ENCODE measurements at regions not wholly inside any gene's neighbourhood (a gene's known extent, or its start where the extent isn't known, plus 50 kb on each side); places are given as distances from the start of the nearest gene placed in this dataset.

DNA sequence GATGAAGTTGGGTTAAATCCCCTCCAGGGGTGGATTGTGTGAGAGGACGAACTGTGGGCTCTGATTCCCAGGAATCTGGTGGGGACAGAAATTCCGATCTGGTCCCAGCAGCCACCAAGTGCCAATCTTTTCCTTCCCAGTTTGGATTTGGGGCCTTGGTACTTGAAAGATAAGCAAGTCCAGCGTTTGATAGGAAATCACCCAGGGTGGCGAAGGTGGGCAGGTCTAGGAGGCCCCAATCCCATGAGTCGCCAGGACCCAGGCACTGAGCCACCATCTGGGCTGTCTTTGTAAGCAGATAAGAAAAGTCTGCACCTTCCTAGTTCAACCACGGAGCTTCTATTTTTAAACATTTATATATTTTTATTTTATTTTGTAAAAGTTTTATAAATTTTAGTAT is 122.6 kb upstream of the LSM8 start:
- 57 to 62% methylated on average over 6 of the region's 6 CpGs for WGBS, 2 donors
- DNase-seq (no peak), FAIRE-seq (no peak), ATAC-seq (no peak)
- no peaks in the 10 kb centered on the region for H3K4me1 ChIP-seq
- no peak overlapping the region for H3K27ac ChIP-seq
- H3K9me3 ChIP-seq, result no peaks in the 10 kb centered on the region
- H3K27me3 ChIP-seq, result no peaks in the 10 kb centered on the region
- TF ChIP-seq, protein P1, sequence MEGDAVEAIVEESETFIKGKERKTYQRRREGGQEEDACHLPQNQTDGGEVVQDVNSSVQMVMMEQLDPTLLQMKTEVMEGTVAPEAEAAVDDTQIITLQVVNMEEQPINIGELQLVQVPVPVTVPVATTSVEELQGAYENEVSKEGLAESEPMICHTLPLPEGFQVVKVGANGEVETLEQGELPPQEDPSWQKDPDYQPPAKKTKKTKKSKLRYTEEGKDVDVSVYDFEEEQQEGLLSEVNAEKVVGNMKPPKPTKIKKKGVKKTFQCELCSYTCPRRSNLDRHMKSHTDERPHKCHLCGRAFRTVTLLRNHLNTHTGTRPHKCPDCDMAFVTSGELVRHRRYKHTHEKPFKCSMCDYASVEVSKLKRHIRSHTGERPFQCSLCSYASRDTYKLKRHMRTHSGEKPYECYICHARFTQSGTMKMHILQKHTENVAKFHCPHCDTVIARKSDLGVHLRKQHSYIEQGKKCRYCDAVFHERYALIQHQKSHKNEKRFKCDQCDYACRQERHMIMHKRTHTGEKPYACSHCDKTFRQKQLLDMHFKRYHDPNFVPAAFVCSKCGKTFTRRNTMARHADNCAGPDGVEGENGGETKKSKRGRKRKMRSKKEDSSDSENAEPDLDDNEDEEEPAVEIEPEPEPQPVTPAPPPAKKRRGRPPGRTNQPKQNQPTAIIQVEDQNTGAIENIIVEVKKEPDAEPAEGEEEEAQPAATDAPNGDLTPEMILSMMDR (IDR thresholded peaks at IDR 0.05), result no peak
- intact Hi-C loops (cut with DNase I), result no loop called here
- no peak overlapping the region for H3K4me3 ChIP-seq
- H3K36me3 ChIP-seq, result no peaks in the 10 kb centered on the region

DNA sequence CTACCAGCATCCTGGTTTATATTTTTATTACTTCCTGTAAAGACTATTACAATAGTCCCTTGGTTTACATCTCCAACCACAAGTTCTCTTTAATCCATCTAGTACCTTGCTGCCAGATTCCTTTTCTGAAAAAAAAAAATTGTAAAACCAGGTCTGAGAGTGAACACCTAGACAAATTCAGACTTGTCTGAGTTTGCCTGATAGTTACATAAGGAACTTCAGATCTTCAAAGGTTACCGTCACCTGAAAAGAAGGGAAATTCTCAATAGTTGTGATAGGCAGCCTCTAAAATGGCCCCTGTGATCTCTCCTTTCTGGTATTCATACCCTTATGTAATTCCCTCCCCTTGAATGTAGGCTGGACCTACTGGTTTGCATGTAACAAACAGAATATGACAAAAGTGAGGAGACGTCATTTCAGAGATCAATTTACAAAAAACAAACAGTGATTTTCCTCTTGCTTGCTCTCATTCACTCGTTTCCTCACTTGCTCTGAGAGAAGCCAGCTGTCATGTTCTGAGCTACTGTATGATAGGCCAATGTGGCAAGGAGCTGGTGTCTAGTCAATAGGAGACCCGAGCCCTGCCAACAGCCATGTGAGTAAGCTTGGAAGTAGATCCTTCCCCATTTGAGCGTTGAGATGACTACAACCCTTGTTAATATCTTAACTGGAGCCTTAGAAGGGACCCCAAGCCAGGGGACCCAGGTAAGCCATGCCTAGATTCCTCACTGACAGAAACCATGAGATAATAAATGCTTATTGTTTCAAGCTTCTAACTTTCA is 110.9 kb upstream of the LSM8 start:
- ATAC-seq (no peak), FAIRE-seq (no peak), DNase-seq (no peak)
- intact Hi-C loops (cut with DNase I), result no loop called here
- whole genome bisulfite sequencing, 2 donors, result 47 to 53% methylated on average over 5 of the region's 5 CpGs
- H3K4me1 ChIP-seq, result no peaks in the 10 kb centered on the region
- no peaks in the 10 kb centered on the region for H3K36me3 ChIP-seq
- H3K9me3 ChIP-seq, result no peaks in the 10 kb centered on the region
- no peak overlapping the region for H3K4me3 ChIP-seq
- TF ChIP-seq, protein P1 (IDR thresholded peaks at IDR 0.05), result no peak
- no peaks in the 10 kb centered on the region for H3K27me3 ChIP-seq
- no peak overlapping the region for H3K27ac ChIP-seq

DNA sequence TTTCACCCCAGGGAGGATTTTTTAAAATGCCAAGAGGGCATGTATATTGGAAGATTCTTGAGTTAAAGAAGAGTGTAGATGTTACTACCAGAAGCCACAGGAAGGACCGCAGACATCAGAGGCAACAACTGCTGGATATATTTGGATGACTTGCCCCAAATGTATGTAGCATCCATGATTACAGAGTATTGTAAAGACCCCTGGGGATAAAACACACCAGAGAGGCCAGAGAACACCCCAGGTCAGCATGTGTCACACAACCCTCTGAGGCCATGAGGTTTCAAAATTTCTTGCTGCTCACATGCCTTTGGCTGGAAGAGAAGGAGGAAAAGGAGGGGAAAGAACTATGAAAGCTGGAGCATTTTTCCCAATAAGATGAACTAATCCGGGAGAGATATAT is 108.0 kb upstream of the LSM8 start:
- Histone ChIP-seq H3K36me3 (no peaks in the 10 kb centered on the region), H3K4me1 (no peaks in the 10 kb centered on the region), H3K9me3 (no peaks in the 10 kb centered on the region), H3K27me3 (no peaks in the 10 kb centered on the region), H3K4me3 (no peak overlapping the region), H3K27ac (no peak overlapping the region)
- intact Hi-C loops (cut with DNase I), result no loop called here
- no peak for FAIRE-seq
- TF ChIP-seq, protein P1 (IDR thresholded peaks at IDR 0.05), result no peak
- 73 to 76% methylated on average over 2 of the region's 2 CpGs for WGBS, 2 donors
- no peak for ATAC-seq
- DNase-seq, result no peak

DNA sequence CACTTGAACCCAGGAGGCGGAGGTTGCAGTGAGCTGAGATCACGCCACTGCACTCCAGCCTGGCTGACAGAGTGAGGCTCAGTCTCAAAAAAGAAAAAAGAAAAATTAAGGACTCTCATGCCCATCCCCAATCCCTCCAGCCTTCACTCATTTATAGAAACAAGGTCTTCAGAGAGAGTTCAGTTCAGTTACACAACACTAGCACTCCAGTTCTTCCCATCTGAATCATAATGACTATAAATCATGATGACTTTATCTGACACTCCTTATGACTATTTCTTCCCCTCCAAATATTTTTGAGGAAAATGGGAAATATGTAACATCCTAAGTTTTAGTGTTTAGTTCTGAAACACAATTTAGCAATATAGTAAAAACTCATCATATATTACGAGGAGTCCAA is 107.4 kb upstream of the LSM8 start:
- Histone ChIP-seq H3K4me1 (no peaks in the 10 kb centered on the region), H3K27me3 (no peaks in the 10 kb centered on the region), H3K9me3 (no peaks in the 10 kb centered on the region), H3K27ac (no peak overlapping the region), H3K4me3 (no peak overlapping the region), H3K36me3 (no peaks in the 10 kb centered on the region)
- WGBS, 2 donors, result 85 to 97% methylated on average over 3 of the region's 3 CpGs
- TF ChIP-seq, protein P1 (IDR thresholded peaks at IDR 0.05), result no peak
- intact Hi-C loops (cut with DNase I), result no loop called here
- FAIRE-seq (no peak), ATAC-seq (no peak), DNase-seq (no peak)

DNA sequence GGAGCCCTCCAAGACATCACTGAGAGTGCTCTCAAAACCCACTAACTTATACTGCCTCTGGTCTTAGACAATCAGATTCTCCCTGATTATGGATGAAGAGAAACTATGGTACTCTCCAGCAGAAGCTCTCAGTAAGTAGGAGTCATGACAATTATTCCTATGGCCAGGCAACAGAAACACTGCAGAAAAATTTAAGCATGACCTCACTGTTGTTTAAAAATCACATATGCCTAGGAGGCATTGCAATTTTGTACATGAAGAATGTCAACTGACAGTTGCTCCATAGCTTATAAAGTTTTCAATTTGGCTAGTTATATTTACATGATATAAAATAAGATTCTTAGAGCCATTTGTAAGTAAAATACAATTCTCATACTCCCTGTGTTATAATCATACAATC is 105.9 kb upstream of the LSM8 start:
- TF ChIP-seq, protein P1 (IDR thresholded peaks at IDR 0.05), result no peak
- DNase-seq (no peak), FAIRE-seq (no peak), ATAC-seq (no peak)
- no peaks in the 10 kb centered on the region for H3K36me3 ChIP-seq
- H3K4me3 ChIP-seq, result no peak overlapping the region
- H3K4me1 ChIP-seq, result no peaks in the 10 kb centered on the region
- no peaks in the 10 kb centered on the region for H3K9me3 ChIP-seq
- intact Hi-C loops (cut with DNase I), result no loop called here
- H3K27ac ChIP-seq, result no peak overlapping the region
- no peaks in the 10 kb centered on the region for H3K27me3 ChIP-seq
